NCI-H345 treated with DMSO at 0.1 percent for 48 hours (cell line): ENCODE measurements at regions not wholly inside any gene's neighbourhood (a gene's known extent, or its start where the extent isn't known, plus 50 kb on each side); places are given as distances from the start of the nearest gene placed in this dataset.
"Not testable (repeated sequence)": the region's sequence is repeated elsewhere in the genome, so short reads cannot be mapped to it uniquely, and the experiment has no call there.

Experiments used
- DNase-seq: peaks from one replicate; lab custom pipeline; 2025; ENCODE audit not compliant: unreplicated experiment; lab: John Stamatoyannopoulos, UW

GRCh38 chr5:3161672-3162071 is 410.2 kb upstream of the IRX2 start:
- no peak for DNase-seq

GRCh38 chr5:3157214-3157613 is 405.7 kb upstream of the IRX2 start:
- no peak for DNase-seq

GRCh38 chr5:3155717-3156116 is 404.2 kb upstream of the IRX2 start:
- no peak for DNase-seq

- DNase-seq, result no peak
Observed at GRCh38 chr5:3155046-3155445, 403.6 kb upstream of the IRX2 start.

GRCh38 chr5:3153906-3154305 is 402.4 kb upstream of the IRX2 start:
- DNase-seq, result no peak

GRCh38 chr5:3153226-3153858 is 401.9 kb upstream of the IRX2 start:
- no peak for DNase-seq

GRCh38 chr5:3149899-3150298 is 398.4 kb upstream of the IRX2 start:
- no peak for DNase-seq

- not testable (repeated sequence) for DNase-seq
Observed at GRCh38 chr5:3147405-3147804, 395.9 kb upstream of the IRX2 start.

- no peak for DNase-seq
Observed at GRCh38 chr5:3145641-3146040, 394.2 kb upstream of the IRX2 start.

GRCh38 chr5:3143382-3143781 is 391.9 kb upstream of the IRX2 start:
- no peak for DNase-seq

- no peak for DNase-seq
Observed at GRCh38 chr5:3142261-3143027, 391.0 kb upstream of the IRX2 start.

- no peak for DNase-seq
Observed at GRCh38 chr5:3140117-3140516, 388.6 kb upstream of the IRX2 start.

- DNase-seq, result no peak
Observed at GRCh38 chr5:3139499-3139931, 388.0 kb upstream of the IRX2 start.

- no peak for DNase-seq
Observed at GRCh38 chr5:3131161-3131560, 379.7 kb upstream of the IRX2 start.

GRCh38 chr5:3129252-3129651 is 377.8 kb upstream of the IRX2 start:
- DNase-seq, result no peak

- no peak for DNase-seq
Observed at GRCh38 chr5:3127423-3127911, 376.0 kb upstream of the IRX2 start.

GRCh38 chr5:3126639-3127038 is 375.2 kb upstream of the IRX2 start:
- no peak for DNase-seq

GRCh38 chr5:3124410-3124809 is 372.9 kb upstream of the IRX2 start:
- no peak for DNase-seq

GRCh38 chr5:3123763-3124157 is 372.3 kb upstream of the IRX2 start:
- no peak for DNase-seq

- no peak for DNase-seq
Observed at GRCh38 chr5:3122985-3123762, 371.7 kb upstream of the IRX2 start.

- no peak for DNase-seq
Observed at GRCh38 chr5:3122216-3122615, 370.7 kb upstream of the IRX2 start.

- DNase-seq, result no peak
Observed at GRCh38 chr5:3121813-3122212, 370.3 kb upstream of the IRX2 start.
